K562 (cell line): ENCODE measurements at regions not wholly inside any gene's neighbourhood (a gene's known extent, or its start where the extent isn't known, plus 50 kb on each side); places are given as distances from the start of the nearest gene placed in this dataset.

ENCODE experiments used
- ATAC-seq: fragments of 200-7000 bp; cut with Tn5 transposase; 3 replicates; pipeline ENCODE4 v1.9.1; 2020; ENCODE audit warnings: moderate library complexity
- BruUV-seq: library from RNA; stranded (reverse); fragments of 400-500 nt; replicated peaks from 2 replicates; lab custom pipeline; 2021; lab: Mats Ljungman, UMichigan
- CTCF ChIA-PET: fragments of 300-600 bp; formaldehyde crosslinking; extraction: SDS; loops from one replicate; lab custom pipeline; 2021; ENCODE audit warnings: low intra/inter-chr PET ratio; lab: Yijun Ruan, JAX
- POLR2A ChIA-PET: fragments of 300-600, 350-650 bp; sonication (Branson Sonifier 250); formaldehyde crosslinking; extraction: SDS; loops from one replicate; lab custom pipeline; 2021; ENCODE audit warnings: antibody characterized with exemption, inconsistent platforms; lab: Yijun Ruan, JAX
- DNase-seq, 4 experiments: peaks; one replicate each; pipeline versions ENCODE4 v3.0.0 to v3.0.0-alpha.2; 2011 to 2018; ENCODE audit warnings: low spot score in 3 of 4, mixed read lengths in 3 of 4; ENCODE audit errors: extremely low read depth in 1 of 4
- FAIRE-seq: peaks from 2 replicates; lab custom pipeline; 2011; peaks lifted over from hg19 to GRCh38; lab: Jason Lieb, UNC
- H2AFZ ChIP-seq: 2 replicates; pipeline ENCODE4 v1.6.0; 2011; ENCODE audit warnings: low read depth, low read length, control low read depth, inconsistent platforms
- H3K27ac ChIP-seq: fragments of 200-600 bp; 3 replicates; pipeline ENCODE4 v1.8.0; 2011; ENCODE audit warnings: low read depth, mild to moderate bottlenecking, control low read depth, inconsistent platforms, low read length, moderate library complexity, mixed read lengths; ENCODE audit errors: extremely low read depth
- H3K27me3 ChIP-seq, 2 experiments: fragments of 300-600 bp in 1 of 2; 2 replicates in 1 of 2; 3 replicates in 1 of 2; pipeline versions ENCODE4 v1.6.0 to v1.8.0; 2011; ENCODE audit warnings: inconsistent platforms in 2 of 2, low read length in 2 of 2, mild to moderate bottlenecking in 1 of 2, mixed read lengths in 1 of 2, moderate library complexity in 1 of 2; ENCODE audit not compliant: control insufficient read depth in 2 of 2, insufficient read depth in 2 of 2
- H3K36me3 ChIP-seq: fragments of 300-600 bp; 3 replicates; pipeline ENCODE4 v1.8.0; 2011; ENCODE audit warnings: mild to moderate bottlenecking, low read length, inconsistent platforms; ENCODE audit not compliant: control insufficient read depth, insufficient read depth
- H3K4me1 ChIP-seq, 2 experiments: fragments of 200-600 bp in 1 of 2; replicated peaks in 1 of 2; 2 replicates in 1 of 2; 3 replicates in 1 of 2; pipeline versions ENCODE4 v1.5.1 to v1.8.0; 2011; ENCODE audit warnings: inconsistent platforms in 2 of 2, low read length in 2 of 2, mild to moderate bottlenecking in 1 of 2, mixed read lengths in 1 of 2, moderate library complexity in 1 of 2; ENCODE audit not compliant: control insufficient read depth in 2 of 2, insufficient read depth in 2 of 2
- H3K4me2 ChIP-seq: 2 replicates; pipeline ENCODE4 v1.6.1; 2011; ENCODE audit warnings: low read length, control low read depth, inconsistent platforms, mixed read lengths; ENCODE audit not compliant: insufficient read depth
- H3K4me3 ChIP-seq: fragments of 200-600 bp; sonication (generic), shearing (Covaris generic); 2 replicates; pipeline ENCODE4 v1.5.1; 2016; ENCODE audit warnings: control low read depth, inconsistent platforms
- H3K79me2 ChIP-seq: fragments of 200-600 bp; 3 replicates; pipeline ENCODE4 v1.8.0; 2011; ENCODE audit warnings: low read length, inconsistent platforms; ENCODE audit not compliant: control insufficient read depth, insufficient read depth
- H3K9ac ChIP-seq, 2 experiments: 2 replicates each; pipeline versions ENCODE4 v1.6.0 to v1.6.1; 2011; ENCODE audit warnings: low read depth in 2 of 2, low read length in 2 of 2, control low read depth in 1 of 2, inconsistent platforms in 1 of 2, mild to moderate bottlenecking in 1 of 2, mixed read lengths in 1 of 2; ENCODE audit not compliant: insufficient read depth in 1 of 2
- H3K9me1 ChIP-seq: one replicate; pipeline ENCODE4 v1.6.0; 2011; ENCODE audit warnings: inconsistent platforms, mild to moderate bottlenecking, low read length, moderate library complexity; ENCODE audit not compliant: control insufficient read depth, insufficient read depth
- H3K9me3 ChIP-seq: replicated peaks from 2 replicates; pipeline ENCODE4 v1.5.1; 2011; ENCODE audit warnings: low read depth, low read length, inconsistent platforms; ENCODE audit not compliant: control insufficient read depth, insufficient read depth
- H4K20me1 ChIP-seq: replicated peaks from 2 replicates; pipeline ENCODE4 v1.6.1; 2011; ENCODE audit warnings: low read length, inconsistent platforms, mixed read lengths; ENCODE audit not compliant: control insufficient read depth, insufficient read depth
- BCLAF1 ChIP-seq, 2 experiments: fragments of 450-650 bp in 1 of 2; IDR thresholded peaks; 2 replicates each; pipeline ENCODE4 v1.6.1; 2011 to 2017; ENCODE audit warnings: low read depth in 2 of 2, antibody characterized with exemption in 1 of 2, borderline replicate concordance in 1 of 2, low read length in 1 of 2, mild to moderate bottlenecking in 1 of 2, mixed read lengths in 1 of 2; ENCODE audit not compliant: control insufficient read depth in 1 of 2
- LEF1 ChIP-seq: fragments of 450-650 bp; IDR thresholded peaks from 2 replicates; pipeline ENCODE4 v1.6.1; 2016; ENCODE audit warnings: mild to moderate bottlenecking
- NFE2L1 ChIP-seq: fragments of 450-650 bp; IDR thresholded peaks from 2 replicates; pipeline ENCODE4 v1.6.1; 2016; ENCODE audit warnings: missing genetic modification characterization, low read depth, mild to moderate bottlenecking, missing compliant biosample characterization, moderate library complexity, borderline replicate concordance
- NFIC ChIP-seq: fragments of 450-650 bp; IDR thresholded peaks from 2 replicates; pipeline ENCODE4 v1.6.1; 2017; ENCODE audit warnings: mild to moderate bottlenecking, inconsistent platforms
- POLR3A ChIP-seq: IDR thresholded peaks from 2 replicates; pipeline ENCODE4 v1.6.1; 2011; ENCODE audit warnings: borderline replicate concordance, mild to moderate bottlenecking, moderate library complexity; ENCODE audit not compliant: insufficient read length, insufficient read depth; ENCODE audit errors: extremely low read depth
- RNF219 ChIP-seq: fragments of 250-450 bp; sonication (Bioruptor Pico); IDR thresholded peaks from 2 replicates; pipeline ENCODE4 v1.5.0; 2022; ENCODE audit warnings: mild to moderate bottlenecking
- SP2 ChIP-seq: IDR thresholded peaks from 2 replicates; pipeline ENCODE4 v1.6.1; 2011; ENCODE audit warnings: mild to moderate bottlenecking, low read depth, low read length, moderate library complexity; ENCODE audit not compliant: poor library complexity, severe bottlenecking; ENCODE audit errors: extremely low read depth
- STAT5B ChIP-seq: fragments of 250-450 bp; sonication (Bioruptor Pico); IDR thresholded peaks from 2 replicates; pipeline ENCODE4 v1.8.0; 2021; ENCODE audit warnings: mild to moderate bottlenecking, inconsistent platforms
- TAF1 ChIP-seq: IDR thresholded peaks from 2 replicates; pipeline ENCODE4 v1.6.1; 2011; ENCODE audit warnings: mild to moderate bottlenecking, low read length, moderate library complexity; ENCODE audit not compliant: insufficient read depth, control insufficient read depth, severe bottlenecking; ENCODE audit errors: extremely low read depth
- WGBS: fragments of 100-300 bp; shearing (Covaris generic); methylation state at CpG from one replicate; pipeline ENCODE4 v1.1.6; 2016; ENCODE audit warnings: low coverage, mixed read lengths; ENCODE audit not compliant: insufficient coverage; ENCODE audit errors: missing lambda C conversion rate; 5-methylcytosine and 5-hydroxymethylcytosine counted together
- in situ Hi-C: fragments of 300-500 bp; cut with MboI; formaldehyde crosslinking; loops from 4 replicates; pipeline ENCODE4 v1.15.0; 2018; ENCODE audit warnings: inconsistent platforms, mixed read lengths
- intact Hi-C: fragments of 100-400 bp; cut with micrococcal nuclease; formaldehyde crosslinking; loops from 2 replicates; pipeline ENCODE4 v1.14.2; 2022
- TF ChIP-seq, protein P1 (sequence below): fragments of 450-650 bp; IDR thresholded peaks from 2 replicates; pipeline ENCODE4 v1.6.1; 2017; ENCODE audit warnings: antibody characterized with exemption

DNA sequence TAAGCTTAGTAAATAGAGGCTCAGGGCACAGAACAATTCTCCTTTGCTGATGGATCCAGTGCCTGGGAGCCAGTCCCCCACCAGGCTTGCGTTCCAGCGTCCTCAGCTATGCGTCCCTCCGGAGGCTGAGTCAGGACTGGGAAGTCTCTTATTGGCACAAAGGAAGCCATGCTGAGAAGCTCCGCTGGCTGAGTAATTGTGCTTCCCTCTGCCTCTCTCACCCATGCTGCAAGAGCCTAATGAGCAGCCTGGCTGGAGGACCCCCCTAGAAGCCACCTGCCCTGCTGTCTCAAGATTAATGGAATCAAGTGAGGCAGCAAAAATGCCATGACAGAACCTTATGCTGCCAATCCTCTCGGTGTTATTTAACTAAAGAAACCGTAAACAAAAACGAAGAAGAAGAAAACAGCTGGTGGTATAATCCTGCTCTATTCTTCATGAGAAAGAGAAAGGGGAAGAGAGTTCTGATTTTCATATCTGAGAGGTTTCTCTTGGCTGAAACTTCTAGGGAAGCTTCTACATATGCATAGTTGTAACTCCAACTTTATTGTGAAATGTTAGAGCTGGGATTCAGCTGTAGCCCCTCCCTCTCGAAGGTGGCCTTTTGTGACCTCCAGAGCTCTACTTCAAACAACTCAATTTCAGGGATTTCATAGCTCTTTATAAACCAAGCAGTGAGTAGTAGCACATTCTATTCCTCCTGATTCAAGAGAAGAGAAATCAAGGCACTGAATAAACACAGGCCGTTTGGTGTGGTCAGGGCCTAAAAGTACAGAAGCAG is 185.4 kb upstream of the SEMA6A start:
- no TSS peak for BruUV-seq
- DNase-seq, result no peak

More for the DNA sequence above, 185.4 kb upstream of the SEMA6A start:
- no peaks in the 10 kb centered on the region for H3K79me2 ChIP-seq
- H3K27me3 ChIP-seq, result no peaks in the 10 kb centered on the region
- H3K9me1 ChIP-seq, result no peaks in the 10 kb centered on the region
- ATAC-seq (no peak), FAIRE-seq (no peak)
- no peaks in the 10 kb centered on the region for H3K9me3 ChIP-seq
- in situ Hi-C loops, result no loop called here
- no peak overlapping the region for H2AFZ ChIP-seq
- H3K36me3 ChIP-seq, result no peaks in the 10 kb centered on the region
- no peak overlapping the region for H3K9ac ChIP-seq
- no peak overlapping the region for H3K4me2 ChIP-seq
- H3K4me1 ChIP-seq, result no peaks in the 10 kb centered on the region
- no peak for TF ChIP-seq STAT5B (CRISPR knock-in tag)
- TF ChIP-seq BCLAF1 (IDR thresholded peaks at IDR 0.05; ENCODE audit: borderline replicate concordance in 1 of 2, control insufficient read depth in 1 of 2, low read depth in 2 of 2, low read length in 1 of 2), result no peak
- TF ChIP-seq RNF219 (CRISPR knock-in tag), result no peak
- TF ChIP-seq NFIC, result no peak
- TF ChIP-seq, protein P1, sequence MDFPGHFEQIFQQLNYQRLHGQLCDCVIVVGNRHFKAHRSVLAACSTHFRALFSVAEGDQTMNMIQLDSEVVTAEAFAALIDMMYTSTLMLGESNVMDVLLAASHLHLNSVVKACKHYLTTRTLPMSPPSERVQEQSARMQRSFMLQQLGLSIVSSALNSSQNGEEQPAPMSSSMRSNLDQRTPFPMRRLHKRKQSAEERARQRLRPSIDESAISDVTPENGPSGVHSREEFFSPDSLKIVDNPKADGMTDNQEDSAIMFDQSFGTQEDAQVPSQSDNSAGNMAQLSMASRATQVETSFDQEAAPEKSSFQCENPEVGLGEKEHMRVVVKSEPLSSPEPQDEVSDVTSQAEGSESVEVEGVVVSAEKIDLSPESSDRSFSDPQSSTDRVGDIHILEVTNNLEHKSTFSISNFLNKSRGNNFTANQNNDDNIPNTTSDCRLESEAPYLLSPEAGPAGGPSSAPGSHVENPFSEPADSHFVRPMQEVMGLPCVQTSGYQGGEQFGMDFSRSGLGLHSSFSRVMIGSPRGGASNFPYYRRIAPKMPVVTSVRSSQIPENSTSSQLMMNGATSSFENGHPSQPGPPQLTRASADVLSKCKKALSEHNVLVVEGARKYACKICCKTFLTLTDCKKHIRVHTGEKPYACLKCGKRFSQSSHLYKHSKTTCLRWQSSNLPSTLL, result no peak
- TF ChIP-seq NFE2L1 (tag), result no peak
- no peak for TF ChIP-seq TAF1
- no peak for TF ChIP-seq POLR3A
- TF ChIP-seq LEF1, result no peak
- TF ChIP-seq SP2, result no peak
- TF ChIP-seq, all 486 proteins: peak for 0
- CTCF ChIA-PET, result interaction anchor here (0.6 kb wide), 1 partner anchor 580 kb away, joined by 3 read pairs; no protein-coding TSS in a partner anchor
- Histone ChIP-seq H3K27ac (no peak overlapping the region), H4K20me1 (no peaks in the 10 kb centered on the region), H3K4me3 (no peak overlapping the region)
- 1% methylated on average over 10 of the region's 10 CpGs for WGBS
- intact Hi-C loops, result no loop called here
- POLR2A ChIA-PET, result no interaction called here
